HG02981 (cell line): ENCODE measurements at regions not wholly inside any gene's neighbourhood (a gene's known extent, or its start where the extent isn't known, plus 50 kb on each side); places are given as distances from the start of the nearest gene placed in this dataset.
"Not testable (repeated sequence)": the region's sequence is repeated elsewhere in the genome, so short reads cannot be mapped to it uniquely, and the experiment has no call there.

Experiments used
- ATAC-seq: cut with Tn5 transposase; IDR thresholded peaks from one replicate; pipeline ENCODE4 v1.9.1; 2021; ENCODE audit warnings: mild to moderate bottlenecking, moderate library complexity; ENCODE audit not compliant: unreplicated experiment

GRCh38 chr12:19819231-19819630 lies 379.9 kb downstream of the AEBP2 start:
- no peak for ATAC-seq

DNA sequence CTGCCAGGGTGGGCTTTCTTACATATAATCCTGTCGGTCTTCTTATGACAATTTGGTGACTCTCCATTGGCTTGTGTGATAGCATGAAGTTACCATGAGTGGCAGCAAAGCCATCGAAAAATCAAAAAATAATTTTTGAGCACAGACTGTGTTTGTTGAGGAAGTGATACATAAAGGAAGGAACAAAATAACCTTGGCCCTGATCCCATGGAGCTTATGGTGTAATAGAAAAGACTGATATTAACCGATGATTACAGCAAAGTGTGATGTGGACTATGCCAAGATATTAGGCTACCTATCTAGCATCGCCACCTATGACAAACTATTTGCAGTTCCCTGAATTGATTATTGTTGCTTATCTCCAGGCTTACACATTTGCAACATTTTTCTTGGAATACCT lies 383.2 kb downstream of the AEBP2 start:
- no peak for ATAC-seq

GRCh38 chr12:19823326-19823725 lies 384.0 kb downstream of the AEBP2 start:
- not testable (repeated sequence) for ATAC-seq

DNA sequence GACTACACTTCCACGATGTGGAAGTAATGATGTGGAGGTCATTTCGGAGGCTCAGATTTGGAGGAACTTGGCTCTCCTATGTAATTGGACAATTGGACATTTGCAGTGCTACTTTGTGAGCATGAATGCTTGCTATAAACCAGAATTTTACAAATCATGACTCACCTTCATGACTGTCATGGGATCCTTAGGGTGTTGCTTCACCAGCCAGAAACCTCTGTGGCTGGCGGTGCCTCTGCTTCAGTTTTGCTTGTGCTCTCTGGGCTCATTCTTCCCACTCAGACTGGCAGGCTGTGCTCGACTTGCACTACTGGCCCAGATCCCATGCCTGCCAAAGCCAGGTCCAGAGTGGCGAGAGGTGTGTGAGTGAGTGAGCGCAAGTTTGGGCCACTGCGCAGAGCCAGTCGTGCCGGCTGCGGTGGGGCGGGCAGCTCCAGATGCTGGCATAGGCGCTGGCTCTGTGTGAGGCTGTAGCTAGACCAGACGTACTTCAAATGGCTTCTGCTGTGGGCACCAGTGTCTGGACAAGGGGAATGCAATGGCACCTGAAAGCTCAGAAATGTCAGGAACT lies 387.8 kb downstream of the AEBP2 start:
- ATAC-seq: no peak

GRCh38 chr12:19829100-19829853 lies 390.0 kb downstream of the AEBP2 start:
- ATAC-seq: no peak

DNA sequence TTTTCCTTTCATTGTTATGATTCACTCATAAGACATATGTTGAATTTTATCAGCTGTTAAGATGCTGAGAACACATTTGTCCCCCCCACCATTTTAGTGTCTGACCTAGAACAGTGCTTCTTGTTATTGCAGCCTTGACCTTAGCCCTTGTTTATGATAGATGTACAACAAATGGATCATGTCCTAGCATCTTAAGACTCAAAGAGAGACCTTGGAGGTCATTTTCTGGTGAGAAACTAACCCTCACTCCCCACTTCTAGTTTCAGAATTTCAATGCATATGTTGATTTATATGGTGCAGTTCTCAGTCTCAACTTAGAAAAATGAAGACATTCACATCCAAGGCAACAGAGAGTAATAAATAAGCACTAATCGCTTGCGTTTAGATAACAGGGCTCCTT lies 391.2 kb downstream of the AEBP2 start:
- ATAC-seq: no peak

DNA sequence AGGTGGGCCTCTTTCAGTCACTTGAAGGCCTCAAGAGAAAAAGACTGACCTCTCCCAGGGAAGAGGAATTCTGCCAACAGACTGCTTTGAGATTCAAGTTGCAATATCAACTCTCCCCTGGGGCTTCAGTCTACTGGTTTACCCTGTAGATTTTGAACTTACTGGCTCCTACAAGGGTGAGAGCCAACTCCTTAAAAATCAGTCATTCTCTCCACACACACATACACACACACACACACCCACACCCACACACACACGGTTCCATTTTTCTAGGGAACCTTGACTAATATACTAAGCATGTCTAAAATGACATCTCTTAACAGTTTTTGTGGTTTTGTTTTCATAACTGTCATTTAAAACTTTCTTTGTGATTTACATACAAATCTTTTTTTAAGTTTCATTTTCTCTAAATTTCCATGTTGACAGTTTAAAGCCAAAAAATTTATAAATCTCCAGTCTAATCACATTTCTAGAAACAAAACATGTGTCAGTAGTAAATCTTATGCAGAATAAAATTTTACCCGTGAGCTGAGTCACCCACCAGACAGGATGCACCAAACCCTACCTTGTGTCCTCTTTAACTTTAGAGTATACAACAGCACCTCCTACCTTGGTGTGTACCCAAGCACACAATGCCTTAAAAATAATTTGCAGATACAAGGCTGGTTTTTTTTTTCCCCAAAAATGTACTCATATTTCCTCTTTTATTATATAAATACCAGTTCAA lies 394.6 kb downstream of the AEBP2 start:
- no peak for ATAC-seq

GRCh38 chr12:19834592-19834991 lies 395.3 kb downstream of the AEBP2 start:
- ATAC-seq: no peak

GRCh38 chr12:19836056-19836455 lies 396.8 kb downstream of the AEBP2 start:
- no peak for ATAC-seq

DNA sequence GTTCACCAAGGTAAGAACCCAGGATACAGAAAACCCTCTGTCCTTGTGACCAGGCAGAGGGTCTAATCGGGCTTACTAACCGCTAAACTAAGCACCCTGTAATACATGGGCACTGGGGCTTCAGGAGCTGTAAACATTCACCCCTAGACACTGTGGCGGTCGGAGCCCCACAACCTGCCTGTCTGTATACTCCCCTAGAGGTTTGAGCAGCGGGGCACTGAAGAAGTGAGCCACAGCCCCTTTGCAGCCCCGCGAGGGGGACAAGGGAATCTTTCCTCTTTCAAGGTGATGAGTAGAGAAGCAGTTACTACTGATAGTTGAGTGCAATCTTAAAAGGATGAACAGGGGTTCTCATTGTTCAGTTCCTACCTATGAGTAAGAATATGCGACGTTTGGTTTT lies 397.2 kb downstream of the AEBP2 start:
- no peak for ATAC-seq

DNA sequence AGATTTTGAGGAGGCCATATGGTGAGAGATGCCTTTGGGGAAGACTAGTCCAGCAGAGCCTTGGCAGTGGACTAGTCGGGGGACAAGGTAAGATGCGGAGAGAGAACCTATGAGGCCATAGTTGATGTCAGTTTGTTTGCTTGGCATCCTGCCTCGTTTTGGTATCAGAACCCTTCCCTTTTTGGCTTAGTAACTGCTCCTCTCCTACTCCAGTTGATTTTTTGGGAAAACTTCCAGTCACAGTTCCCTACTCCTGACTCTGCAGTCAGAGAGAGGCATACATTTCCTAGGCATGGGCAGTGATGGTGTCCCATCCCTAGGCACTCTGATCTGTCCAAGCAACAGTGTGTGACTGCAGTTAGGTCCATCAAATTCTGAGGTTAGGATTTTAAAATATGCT lies 398.3 kb downstream of the AEBP2 start:
- no peak for ATAC-seq

DNA sequence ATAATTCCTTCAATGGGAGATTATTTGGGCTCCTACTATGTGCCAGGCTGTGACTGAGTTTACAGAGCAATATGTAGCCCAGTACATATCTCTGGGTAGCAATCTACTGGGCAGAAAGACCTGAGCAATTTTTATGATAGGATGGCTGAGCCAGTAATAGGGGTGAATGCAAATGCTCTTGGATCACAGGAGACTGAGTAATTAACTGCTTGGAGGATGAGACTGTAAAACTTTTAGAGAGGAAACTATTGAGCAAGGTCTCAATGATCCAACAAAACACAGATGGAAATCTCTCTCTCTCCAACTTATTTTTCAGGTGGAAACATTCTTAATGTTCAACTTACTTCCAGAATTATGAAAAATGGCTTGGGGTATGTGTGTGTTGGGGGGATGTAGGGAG lies 402.2 kb downstream of the AEBP2 start:
- ATAC-seq: no peak

- ATAC-seq: no peak
These were observed 402.8 kb downstream of the AEBP2 start for GRCh38 chr12:19842116-19842515.

GRCh38 chr12:19844224-19844623 lies 404.9 kb downstream of the AEBP2 start:
- no peak for ATAC-seq

DNA sequence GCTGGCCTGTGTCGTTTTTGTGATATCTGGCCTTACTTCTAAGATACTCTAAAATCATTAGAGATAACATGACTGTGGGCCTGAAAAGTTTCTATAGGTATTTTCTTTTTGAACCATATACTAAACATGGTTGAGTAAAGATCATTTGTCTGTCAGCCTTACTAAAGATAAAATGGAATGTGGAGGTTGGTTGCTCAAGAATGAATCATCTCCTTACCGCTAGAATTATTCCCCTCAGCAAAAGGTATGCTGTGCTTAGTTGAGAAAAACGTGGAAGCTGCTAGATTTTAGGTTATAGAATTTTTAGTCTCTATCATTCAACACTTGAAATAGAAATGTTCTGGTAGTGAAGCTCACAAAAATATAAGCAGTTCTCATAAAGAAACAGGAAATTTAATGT lies 407.3 kb downstream of the AEBP2 start:
- ATAC-seq: no peak

GRCh38 chr12:19847294-19848059 lies 408.2 kb downstream of the AEBP2 start:
- no peak for ATAC-seq

- ATAC-seq: no peak
These were observed 409.1 kb downstream of the AEBP2 start for GRCh38 chr12:19848421-19848820.

DNA sequence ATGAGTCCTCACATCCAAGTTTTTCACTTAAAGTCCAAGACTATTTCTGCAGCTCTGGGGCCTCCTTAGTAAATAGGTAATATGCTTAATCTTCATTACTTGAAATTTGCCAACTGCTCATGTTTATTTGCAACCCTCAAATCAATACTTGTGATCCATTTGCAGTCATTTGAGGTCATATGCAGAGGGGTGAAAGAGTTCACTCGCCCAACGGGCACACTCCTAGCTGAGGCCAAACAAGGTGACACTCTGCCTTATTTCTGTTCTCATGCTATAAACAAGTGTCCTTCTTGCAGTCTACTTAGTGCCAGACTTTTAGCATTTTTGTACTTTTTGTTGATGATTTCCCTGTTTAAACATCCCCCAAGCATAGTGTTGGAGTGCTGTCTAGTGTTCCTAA lies 409.9 kb downstream of the AEBP2 start:
- no peak for ATAC-seq

- ATAC-seq: no peak
These were observed 411.2 kb downstream of the AEBP2 start for GRCh38 chr12:19850346-19851065.

- no peak for ATAC-seq
These were observed 413.0 kb downstream of the AEBP2 start for GRCh38 chr12:19852100-19852855.
